GM12874 (cell line): ENCODE measurements at regions not wholly inside any gene's neighbourhood (a gene's known extent, or its start where the extent isn't known, plus 50 kb on each side); places are given as distances from the start of the nearest gene placed in this dataset.

ENCODE experiments used
- TF ChIP-seq, protein P1 (sequence below): IDR thresholded peaks from 2 replicates; pipeline ENCODE4 v1.5.1; 2011; ENCODE audit warnings: low read depth, mild to moderate bottlenecking, control low read depth, low read length, moderate library complexity; ENCODE audit not compliant: insufficient read depth

DNA sequence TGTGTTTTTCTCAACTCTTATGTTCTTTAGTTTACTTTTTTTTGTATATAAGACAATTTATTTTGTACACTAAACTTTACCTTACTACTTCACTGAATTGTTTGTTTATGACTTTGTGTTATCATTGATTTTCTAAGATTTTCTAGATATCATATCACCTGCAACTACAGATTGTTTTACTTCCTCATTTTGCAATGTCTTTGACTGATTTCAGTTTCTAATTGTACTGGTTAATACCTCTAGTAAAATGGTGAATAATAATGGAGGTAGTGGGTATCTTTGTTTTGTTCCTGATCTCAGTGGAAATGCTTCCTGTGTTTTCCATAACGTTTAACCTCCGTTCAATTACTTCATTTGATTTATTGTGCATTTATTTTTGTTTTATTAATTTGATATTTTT lies 490.2 kb downstream of the TLL1 start:
- TF ChIP-seq, protein P1, sequence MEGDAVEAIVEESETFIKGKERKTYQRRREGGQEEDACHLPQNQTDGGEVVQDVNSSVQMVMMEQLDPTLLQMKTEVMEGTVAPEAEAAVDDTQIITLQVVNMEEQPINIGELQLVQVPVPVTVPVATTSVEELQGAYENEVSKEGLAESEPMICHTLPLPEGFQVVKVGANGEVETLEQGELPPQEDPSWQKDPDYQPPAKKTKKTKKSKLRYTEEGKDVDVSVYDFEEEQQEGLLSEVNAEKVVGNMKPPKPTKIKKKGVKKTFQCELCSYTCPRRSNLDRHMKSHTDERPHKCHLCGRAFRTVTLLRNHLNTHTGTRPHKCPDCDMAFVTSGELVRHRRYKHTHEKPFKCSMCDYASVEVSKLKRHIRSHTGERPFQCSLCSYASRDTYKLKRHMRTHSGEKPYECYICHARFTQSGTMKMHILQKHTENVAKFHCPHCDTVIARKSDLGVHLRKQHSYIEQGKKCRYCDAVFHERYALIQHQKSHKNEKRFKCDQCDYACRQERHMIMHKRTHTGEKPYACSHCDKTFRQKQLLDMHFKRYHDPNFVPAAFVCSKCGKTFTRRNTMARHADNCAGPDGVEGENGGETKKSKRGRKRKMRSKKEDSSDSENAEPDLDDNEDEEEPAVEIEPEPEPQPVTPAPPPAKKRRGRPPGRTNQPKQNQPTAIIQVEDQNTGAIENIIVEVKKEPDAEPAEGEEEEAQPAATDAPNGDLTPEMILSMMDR = no peak

DNA sequence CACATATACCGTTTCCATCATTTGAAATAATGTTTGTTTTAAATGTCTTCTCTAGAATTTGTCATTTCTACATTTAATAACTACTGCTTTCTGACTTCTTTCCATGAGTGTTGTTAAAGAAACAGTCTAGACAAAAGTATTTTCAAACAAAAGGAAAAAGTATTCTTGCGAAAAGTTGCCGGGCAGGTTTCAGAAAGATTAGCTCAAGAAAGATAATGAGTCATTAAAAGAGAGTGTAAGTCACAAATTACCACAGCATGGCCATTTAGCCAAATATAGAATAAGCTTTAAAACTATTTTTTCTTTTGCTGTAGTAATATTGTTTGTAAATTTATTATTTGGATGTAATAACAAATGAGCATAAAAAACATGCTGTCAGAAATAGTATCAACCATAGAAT lies 493.0 kb downstream of the TLL1 start:
- TF ChIP-seq, protein P1 = no peak

DNA sequence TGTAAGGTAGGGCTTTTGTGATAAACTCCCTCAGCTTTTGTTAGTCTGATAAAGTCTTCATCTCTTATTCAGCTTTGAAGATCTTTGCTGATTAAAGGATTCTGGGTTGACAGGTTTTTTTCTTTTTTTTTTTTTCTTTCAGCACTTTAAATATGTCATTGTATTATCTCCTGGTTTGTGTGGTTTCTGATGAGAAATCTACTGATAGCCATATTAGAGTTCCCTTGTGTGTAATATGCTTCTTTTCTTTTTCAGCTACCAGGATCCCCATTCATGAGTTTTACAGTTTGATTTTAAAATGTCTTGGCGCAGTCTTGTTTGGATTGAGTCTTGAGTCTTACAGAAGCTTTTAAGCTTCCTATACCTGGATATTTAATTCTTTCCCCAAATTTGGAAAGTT lies 504.5 kb downstream of the TLL1 start:
- TF ChIP-seq, protein P1 = no peak

DNA sequence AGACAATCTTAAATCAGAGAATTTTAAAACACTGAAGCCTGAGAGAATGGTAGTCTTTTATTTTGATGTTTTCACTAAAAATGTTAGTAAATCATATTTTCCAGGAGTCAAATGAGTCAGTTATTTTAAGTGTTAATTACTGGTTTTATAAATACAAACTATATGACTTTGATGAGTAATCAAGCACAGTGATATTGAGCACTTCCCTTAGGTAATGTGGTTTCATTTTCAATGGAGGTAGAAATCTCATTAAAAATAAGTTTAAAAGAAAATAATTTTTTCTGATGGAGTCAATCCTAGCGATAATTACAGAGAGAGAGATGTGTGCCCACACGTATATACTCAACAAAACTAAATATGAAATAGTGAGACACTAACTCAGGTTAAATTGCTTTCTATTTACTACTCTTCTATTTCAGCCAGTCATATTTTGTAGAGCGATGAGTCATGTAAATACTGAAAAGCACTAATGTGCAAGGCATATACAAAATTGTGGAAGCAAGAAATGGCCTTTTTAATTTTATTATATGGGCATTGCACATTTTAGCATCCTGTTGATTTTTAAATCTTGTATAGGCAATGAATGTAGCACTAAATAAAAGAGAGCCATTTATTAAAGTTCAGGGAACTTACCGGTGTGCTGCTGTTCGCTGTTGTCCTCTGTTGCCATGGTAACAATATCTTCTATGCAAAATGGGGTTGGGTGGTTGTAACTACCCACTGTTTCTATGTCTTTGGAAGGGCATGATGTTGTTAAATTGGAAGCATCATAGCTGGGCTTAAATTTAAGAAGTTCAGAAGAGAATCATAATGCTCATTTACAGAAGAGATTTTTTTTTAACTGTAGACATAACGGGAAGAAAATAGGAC lies 513.7 kb downstream of the TLL1 start:
- TF ChIP-seq, protein P1 = no peak

DNA sequence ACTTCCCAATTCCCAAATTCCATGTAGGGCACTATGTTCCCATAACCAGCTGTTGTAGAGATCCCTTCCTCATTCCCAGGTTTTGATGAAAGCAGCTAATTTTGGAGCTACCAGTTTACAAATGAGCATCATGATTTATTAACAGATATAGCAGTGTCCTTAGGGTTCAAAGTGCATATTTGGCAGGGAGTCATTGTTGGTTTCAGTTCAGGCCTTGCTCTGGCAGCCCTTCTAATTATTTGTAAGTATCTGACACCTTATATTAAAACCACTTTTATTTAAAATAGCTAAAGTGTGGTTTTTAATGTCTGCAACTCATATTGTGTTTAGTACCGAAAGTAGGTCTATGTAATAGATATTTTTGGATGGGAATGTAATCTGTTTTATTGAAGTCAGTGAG lies 518.5 kb downstream of the TLL1 start:
- TF ChIP-seq, protein P1 = no peak

DNA sequence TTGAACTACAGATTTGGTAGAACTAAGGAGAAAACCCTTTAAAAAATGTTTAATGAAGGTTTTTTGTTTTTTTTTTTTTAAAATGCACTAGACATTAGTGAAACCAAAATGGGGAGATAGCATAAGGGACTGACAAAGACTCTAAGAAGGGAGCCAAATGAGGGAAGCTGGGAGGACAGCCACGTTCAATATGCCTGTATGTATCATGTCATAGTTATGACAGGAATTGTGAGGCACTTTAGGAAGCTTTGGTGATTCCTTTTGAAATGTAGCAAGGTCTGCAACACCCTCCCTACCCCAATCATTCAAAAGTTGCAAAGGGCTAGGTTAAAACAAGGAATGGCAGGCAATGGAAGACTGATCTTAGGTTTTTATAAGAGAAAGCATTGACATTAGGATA lies 526.0 kb downstream of the TLL1 start:
- TF ChIP-seq, protein P1 = no peak

DNA sequence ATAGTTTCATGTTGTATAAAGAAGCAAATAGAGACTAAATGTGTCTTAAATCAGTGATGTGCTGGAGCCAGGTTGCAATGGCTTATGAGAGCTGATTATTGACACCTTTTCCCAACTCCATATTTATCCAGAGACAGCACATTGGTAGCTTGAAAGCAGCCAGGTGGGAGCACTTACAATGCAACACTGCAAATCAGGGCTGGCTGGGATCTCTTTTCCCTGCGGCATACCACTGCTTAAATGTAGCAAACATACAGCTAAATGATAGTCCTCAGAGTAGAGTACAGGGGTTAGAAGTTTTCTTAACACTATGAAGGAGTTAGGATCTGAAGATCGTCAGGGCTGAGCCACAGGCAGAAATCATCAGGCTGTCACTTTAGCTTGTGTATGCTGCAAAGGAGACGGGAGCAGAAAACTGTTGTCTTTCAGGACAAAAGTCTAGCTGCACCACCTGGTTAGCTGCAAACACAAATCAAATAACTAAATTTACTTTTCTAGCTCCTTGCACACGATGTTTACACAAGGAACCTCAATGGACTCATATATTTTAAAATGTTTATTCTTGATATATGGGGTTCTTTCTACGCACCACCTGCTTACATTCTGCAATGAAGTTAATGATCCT lies 527.3 kb downstream of the TLL1 start:
- TF ChIP-seq, protein P1 = no peak
